ENCODE measurements at regions not wholly inside any gene's neighbourhood (a gene's known extent, or its start where the extent isn't known, plus 50 kb on each side); places are given as distances from the start of the nearest gene placed in this dataset.

GRCh38 chr2:20939931-20940795, 103.7 kb downstream of the APOB start:
- Histone ChIP-seq H3K27ac (peak overlapping the region in 1 of 2 donors; percentile 2), H3K4me1 (peaks cover 9% of the 10 kb centered on the region), H3K4me3 (no peak overlapping the region), H3K36me3 (ENCODE audit: low read depth, missing control alignments) (no peaks in the 10 kb centered on the region), H3K9me3 (no peaks in the 10 kb centered on the region), H3K27me3 (no peaks in the 10 kb centered on the region)
- DNase-seq = no peak
- TF ChIP-seq POLR2A (IDR thresholded peaks at IDR 0.05) (no peak), CTCF (IDR thresholded peaks at IDR 0.05) (no peak)
- intact Hi-C loops (cut with DNase I; ENCODE audit: low total_unique reads) = no loop called here
- WGBS, 2 donors = 29 to 39% methylated on average over 13 of the region's 13 CpGs

- intact Hi-C loops (cut with DNase I; ENCODE audit: low total_unique reads) = no loop called here
- no peak overlapping the region for H3K4me3 ChIP-seq
- TF ChIP-seq CTCF (IDR thresholded peaks at IDR 0.05) = no peak
- no peak for TF ChIP-seq POLR2A (IDR thresholded peaks at IDR 0.05)
- no peaks in the 10 kb centered on the region for H3K9me3 ChIP-seq
- no peaks in the 10 kb centered on the region for H3K36me3 ChIP-seq (ENCODE audit: low read depth, missing control alignments)
- H3K4me1 ChIP-seq = peaks cover 9% of the 10 kb centered on the region
- H3K27me3 ChIP-seq = no peaks in the 10 kb centered on the region
- H3K27ac ChIP-seq = no peak overlapping the region
- WGBS, 2 donors = 82 to 91% methylated on average over 1 of the region's 1 CpG
- DNase-seq = no peak
Measured at GRCh38 chr2:20937353-20937752, 106.5 kb downstream of the APOB start.

- Histone ChIP-seq H3K9me3 (no peaks in the 10 kb centered on the region), H3K4me3 (no peak overlapping the region), H3K4me1 (peaks cover 9% of the 10 kb centered on the region), H3K27me3 (no peaks in the 10 kb centered on the region), H3K36me3 (ENCODE audit: low read depth, missing control alignments) (no peaks in the 10 kb centered on the region), H3K27ac (no peak overlapping the region)
- intact Hi-C loops (cut with DNase I; ENCODE audit: low total_unique reads) = no loop called here
- 79 to 85% methylated on average over 8 to 11 of the region's 11 CpGs for WGBS, 2 donors
- TF ChIP-seq POLR2A (IDR thresholded peaks at IDR 0.05) (no peak), CTCF (IDR thresholded peaks at IDR 0.05) (no peak)
- no peak for DNase-seq
Measured at GRCh38 chr2:20935168-20935775, 108.6 kb downstream of the APOB start.

- TF ChIP-seq CTCF (IDR thresholded peaks at IDR 0.05) = no peak
- TF ChIP-seq POLR2A (IDR thresholded peaks at IDR 0.05) = no peak
- DNase-seq = no peak
- intact Hi-C loops (cut with DNase I; ENCODE audit: low total_unique reads) = no loop called here
- 26 to 38% methylated on average over 2 of the region's 2 CpGs for WGBS, 2 donors
- Histone ChIP-seq H3K4me1 (no peaks in the 10 kb centered on the region), H3K27me3 (no peaks in the 10 kb centered on the region), H3K36me3 (ENCODE audit: low read depth, missing control alignments) (no peaks in the 10 kb centered on the region), H3K9me3 (no peaks in the 10 kb centered on the region), H3K4me3 (no peak overlapping the region), H3K27ac (no peak overlapping the region)
Measured at GRCh38 chr2:20934236-20934635, 109.6 kb downstream of the APOB start.
